ENCODE measurements at regions not wholly inside any gene's neighbourhood (a gene's known extent, or its start where the extent isn't known, plus 50 kb on each side); places are given as distances from the start of the nearest gene placed in this dataset.
"Not testable (repeated sequence)": the region's sequence is repeated elsewhere in the genome, so short reads cannot be mapped to it uniquely, and the experiment has no call there.

DNA sequence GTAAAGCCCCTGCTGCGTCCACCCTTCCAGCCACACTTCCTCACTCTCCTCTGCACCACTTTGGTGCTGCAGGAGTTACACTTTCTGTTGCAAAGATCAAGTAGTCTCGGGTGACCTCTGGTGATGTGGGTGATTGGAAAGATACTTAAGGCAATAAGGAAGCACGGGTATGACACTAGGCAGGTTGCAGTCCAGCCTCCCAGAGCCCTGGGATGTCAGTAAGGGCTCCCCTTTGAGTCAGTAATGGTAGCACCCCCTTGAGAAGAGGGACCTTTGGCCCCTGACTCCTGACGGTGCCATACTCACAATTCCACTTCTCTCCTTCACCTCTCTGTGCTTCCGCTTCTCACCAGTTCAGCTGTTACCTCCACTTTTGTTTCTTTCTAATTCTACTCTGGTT, 84.1 kb upstream of the KIF2A start:
- not testable (repeated sequence) for DNase-seq (ENCODE audit: low read depth)

DNA sequence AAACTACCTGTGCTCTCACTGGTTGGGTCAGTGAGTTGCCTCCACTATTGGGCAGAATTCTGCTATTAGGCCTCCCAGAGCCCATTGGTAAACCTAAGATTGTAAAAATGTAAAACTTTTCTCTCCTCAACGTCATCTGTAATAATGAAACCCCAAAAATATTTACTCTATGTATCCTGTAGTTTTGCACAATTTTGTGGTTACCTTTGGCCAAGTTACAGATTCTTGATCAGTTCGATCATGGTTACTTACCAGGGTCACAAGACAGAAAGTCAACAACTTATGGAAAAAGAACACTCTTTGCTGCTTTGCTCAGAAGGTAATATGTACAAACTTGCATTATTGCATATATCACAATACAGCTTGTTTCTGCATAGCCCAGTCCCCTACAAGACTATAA, 83.7 kb upstream of the KIF2A start:
- DNase-seq (ENCODE audit: low read depth) = not testable (repeated sequence)

DNA sequence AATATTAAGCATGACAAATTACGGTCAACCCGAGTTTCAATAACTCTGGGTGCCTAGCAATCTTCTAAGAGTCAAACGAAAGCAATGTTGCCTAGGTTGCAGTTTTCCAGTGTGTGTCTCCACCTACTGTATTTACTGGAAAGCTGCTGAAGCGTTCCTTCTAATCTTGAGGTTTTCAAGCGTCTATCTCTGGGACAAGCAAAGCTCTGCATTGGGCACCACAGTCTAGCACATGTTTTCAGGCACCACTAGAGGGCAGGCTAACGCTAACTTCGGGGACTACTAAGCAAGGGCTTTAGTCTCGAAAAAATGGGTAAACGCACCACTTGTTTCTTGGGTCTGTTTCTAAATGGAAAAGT, 82.7 kb upstream of the KIF2A start:
- DNase-seq (ENCODE audit: low read depth) = not testable (repeated sequence)

DNA sequence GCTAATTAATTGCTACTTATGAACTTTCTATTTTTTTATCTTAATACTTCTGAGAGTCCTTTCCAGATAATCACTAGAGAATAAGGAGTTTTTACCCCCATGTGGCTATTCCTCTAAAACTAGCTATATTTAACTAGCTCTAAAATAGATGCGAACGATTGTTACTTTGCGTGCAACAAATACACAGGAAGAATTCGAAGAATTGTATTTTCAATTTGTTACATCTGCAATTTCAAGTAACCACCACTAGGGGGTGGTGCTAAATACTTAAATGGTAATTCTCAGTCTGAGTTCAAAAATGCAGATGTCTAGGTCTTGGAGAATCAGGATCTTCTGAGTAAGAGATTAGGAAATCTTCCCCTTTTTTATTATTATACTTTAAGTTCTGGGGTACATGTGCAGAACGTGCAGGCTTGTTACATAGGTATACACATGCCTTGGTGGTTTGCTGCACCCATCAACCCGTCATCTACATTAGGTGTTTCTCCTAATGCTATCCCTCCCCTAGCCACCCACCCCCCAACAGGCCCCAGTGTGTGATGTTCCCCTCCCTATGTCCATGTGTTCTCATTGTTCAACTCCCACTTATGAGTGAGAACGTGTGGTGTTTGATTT, 80.9 kb upstream of the KIF2A start:
- DNase-seq (ENCODE audit: low read depth) = not testable (repeated sequence)

DNA sequence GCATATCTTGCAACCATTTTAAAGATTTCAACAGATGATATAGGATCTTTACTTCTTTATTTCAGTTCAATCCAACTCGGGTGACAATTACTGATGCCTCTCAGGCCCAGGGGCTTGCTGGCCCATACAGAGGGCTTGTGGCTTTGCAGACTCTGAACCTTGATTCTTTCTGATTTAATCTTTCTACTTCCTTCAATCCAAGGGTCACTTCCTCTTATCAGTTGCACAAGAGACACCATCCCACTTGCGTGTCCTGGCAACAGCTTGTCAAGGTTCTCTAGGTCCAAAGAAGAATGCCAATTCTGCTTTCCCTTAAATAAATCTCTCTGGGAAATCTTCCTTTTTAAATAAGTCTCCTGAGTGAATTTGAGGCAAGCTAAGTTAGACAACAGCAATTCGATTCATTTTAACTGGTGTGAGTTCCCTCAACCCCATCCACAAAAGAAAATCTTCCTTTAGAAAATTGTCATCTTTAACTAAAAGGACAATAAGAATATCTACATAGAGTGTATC, 75.1 kb upstream of the KIF2A start:
- not testable (repeated sequence) for DNase-seq (ENCODE audit: low read depth)

- DNase-seq (ENCODE audit: low read depth) = no peak
Measured at GRCh38 chr5:62231576-62231975, 74.4 kb upstream of the KIF2A start.

- DNase-seq (ENCODE audit: low read depth) = not testable (repeated sequence)
Measured at GRCh38 chr5:62232218-62232617, 73.8 kb upstream of the KIF2A start.

DNA sequence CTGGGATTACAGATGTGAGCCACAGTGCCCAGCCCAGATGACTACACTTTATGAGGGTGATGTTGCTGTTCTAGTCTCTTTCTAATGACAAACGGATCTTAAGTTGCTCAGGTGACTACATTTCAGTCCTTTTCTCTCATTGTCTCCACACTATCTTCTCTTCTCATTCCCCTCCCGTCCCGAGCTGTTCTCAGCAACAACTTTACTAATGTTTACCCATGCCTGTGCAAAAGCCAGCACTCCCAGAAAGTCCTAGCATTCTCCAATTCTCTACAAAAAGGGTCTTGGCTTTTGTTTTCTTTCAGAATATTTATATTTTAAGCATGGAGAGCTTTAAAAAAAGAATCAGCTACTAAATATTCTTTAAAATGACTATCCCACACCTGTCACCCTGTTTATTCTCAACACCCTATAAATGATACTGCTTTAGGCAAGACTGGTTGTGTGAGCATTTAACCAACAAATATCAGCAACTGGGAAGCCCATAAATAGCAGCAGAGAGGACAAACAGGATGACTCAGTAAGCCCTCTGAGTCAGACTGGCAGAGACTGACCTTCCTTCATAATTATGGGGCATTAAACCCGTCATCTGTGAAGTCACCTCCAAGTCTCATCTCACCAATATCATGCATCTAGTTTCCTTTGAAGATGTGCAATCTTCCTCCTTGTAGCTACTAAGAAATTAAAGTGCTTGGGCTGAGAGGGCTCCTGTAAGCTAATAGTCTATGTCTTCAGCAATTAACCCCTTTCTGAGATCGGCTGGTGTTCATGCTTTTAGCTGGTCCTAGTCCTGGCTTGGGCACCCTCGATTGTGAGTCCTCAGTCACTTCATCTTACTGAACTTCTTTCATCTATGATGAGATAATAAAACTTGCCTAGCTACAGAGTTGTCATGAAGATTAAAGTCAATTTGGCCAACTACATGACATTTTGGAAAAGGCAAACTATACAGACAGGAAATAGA, 72.6 kb upstream of the KIF2A start:
- peak; percentile 84 for DNase-seq (ENCODE audit: low read depth)

- DNase-seq (ENCODE audit: low read depth) = not testable (repeated sequence)
Measured at GRCh38 chr5:62236593-62236992, 69.4 kb upstream of the KIF2A start.

DNA sequence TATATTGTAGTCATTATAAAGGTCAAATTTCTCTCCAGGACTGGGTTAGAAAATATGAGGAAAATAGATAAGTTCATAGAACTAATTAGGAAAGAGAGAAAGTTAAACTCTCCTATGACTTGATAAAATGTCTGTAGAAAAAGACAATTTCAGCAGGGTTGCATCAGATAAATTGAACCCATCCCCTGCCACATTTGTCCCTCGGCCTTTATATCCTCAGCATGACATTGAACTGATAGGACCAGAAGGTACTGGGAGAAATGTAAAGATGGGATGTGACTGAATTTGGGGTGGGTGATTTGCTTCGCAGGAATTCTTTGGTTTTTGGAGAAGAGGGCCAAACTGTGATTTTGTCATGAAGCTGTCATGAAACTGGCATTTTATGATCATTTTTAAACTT, 68.1 kb upstream of the KIF2A start:
- not testable (repeated sequence) for DNase-seq (ENCODE audit: low read depth)

GRCh38 chr5:62238584-62238983, 67.4 kb upstream of the KIF2A start:
- DNase-seq (ENCODE audit: low read depth) = not testable (repeated sequence)

GRCh38 chr5:62240494-62240893, 65.5 kb upstream of the KIF2A start:
- DNase-seq (ENCODE audit: low read depth) = not testable (repeated sequence)

DNA sequence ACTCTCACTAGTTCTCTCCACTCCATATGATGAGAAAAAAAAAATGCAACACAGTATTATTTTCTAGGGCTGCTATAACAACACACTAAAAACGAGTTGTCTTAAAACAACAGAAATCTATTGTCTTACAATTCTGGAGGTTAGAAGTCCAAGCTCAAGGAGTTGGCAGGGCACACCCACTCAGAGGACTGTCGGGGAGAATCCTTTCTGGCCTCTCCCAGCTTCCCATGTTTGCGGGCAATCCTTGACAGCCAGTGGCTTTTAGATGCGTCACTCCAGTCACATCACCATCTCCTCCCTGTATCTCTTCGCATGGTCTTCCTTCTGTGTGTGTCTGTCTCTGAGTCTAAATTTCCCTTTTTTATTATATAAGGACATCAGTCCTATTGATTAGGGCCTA, 64.0 kb upstream of the KIF2A start:
- DNase-seq (ENCODE audit: low read depth) = not testable (repeated sequence)

DNA sequence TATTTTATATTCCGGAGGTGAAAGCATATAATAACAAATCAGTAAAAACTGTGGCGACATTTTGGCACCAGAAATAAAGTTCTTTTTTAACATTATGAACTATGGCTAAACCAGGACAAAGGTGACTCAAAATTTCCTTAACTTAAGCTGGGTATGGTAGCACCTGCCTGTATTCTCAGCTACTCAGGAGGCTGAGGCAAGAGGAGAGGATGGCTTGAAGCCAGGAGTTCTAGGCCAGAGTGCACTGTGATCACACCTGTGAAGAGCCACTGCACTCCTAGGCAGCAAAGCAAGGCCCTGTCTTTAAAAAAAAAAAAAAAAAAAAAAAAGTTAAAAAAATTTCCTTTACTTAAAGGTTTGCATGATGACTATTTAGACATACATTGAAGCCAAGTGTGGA, 63.0 kb upstream of the KIF2A start:
- not testable (repeated sequence) for DNase-seq (ENCODE audit: low read depth)

DNA sequence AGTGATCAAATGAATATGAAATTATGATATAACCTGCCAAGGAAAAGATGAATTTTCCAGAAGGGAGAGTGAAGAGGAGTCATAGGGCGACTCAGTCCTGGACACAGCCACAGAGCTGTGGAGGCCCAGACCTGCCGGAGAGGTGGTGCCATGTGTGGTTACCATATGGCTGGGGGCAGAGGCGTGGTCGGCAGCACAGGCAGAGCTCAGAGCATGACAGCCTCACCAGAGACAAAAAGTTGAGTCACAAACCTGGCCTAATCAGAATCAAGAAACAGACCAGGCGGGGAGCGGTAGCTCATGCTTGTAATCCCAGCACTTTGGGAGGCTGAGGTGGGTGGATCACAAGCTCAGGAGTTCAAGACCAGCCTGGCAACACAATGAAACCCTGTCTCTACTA, 57.8 kb upstream of the KIF2A start:
- peak; percentile 22 for DNase-seq (ENCODE audit: low read depth)

DNA sequence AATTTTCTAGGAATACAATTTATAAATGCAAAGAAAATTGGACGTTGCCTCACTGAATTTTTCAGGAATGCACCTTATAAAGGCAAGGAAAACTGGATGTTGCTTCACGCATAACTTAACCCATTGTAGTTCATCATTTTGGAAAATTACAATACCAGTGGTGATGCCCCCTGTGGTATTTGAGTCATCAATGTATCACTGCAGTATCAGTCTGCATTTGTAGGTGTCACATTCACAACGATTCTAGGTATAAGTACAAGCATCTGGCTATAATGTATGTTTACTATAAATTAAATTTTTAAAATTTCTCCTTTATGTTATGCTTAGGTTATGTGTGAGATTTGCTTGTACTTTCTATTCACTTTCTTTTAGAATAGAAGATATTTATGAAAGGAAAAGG, 55.9 kb upstream of the KIF2A start:
- DNase-seq (ENCODE audit: low read depth) = not testable (repeated sequence)

DNA sequence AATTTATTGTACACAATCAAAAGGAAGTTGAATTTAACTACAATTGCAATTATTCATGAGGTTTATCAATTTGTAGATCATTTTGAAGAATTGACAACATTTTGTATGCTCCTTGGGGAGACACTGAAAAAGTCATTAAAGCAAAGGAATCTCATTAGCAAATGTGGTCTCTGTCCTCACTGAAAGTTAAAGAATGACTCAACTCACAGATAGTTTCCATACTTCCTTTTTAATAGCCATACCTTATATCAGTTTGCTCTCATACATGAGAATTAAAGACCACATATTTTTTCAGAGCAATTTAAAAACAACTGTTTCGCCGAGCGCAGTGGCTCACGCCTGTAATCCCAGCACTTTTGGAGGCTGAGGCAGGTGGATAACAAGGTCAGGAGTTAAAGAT, 55.1 kb upstream of the KIF2A start:
- not testable (repeated sequence) for DNase-seq (ENCODE audit: low read depth)

DNA sequence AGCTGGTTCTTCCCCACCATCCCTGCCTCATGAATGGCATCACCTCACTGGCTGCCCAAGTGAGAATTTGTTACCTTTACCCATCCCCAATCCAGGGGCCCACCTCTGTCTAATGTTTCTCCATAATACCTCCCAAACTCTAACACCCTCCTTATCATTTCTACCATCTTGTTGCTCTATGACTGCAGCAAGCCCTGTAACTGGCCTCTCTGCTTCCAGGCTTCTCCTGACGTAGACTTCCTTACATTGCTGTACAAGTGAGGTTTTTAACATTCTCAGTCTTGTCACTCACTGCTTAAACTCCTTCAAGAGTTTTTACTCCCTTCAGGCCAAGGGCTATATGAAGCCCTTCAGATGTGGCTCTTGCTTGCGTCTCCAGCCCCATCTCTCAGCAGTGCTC, 53.5 kb upstream of the KIF2A start:
- DNase-seq (ENCODE audit: low read depth) = not testable (repeated sequence)

- not testable (repeated sequence) for DNase-seq (ENCODE audit: low read depth)
Measured at GRCh38 chr5:62255551-62255950, 50.5 kb upstream of the KIF2A start.

DNA sequence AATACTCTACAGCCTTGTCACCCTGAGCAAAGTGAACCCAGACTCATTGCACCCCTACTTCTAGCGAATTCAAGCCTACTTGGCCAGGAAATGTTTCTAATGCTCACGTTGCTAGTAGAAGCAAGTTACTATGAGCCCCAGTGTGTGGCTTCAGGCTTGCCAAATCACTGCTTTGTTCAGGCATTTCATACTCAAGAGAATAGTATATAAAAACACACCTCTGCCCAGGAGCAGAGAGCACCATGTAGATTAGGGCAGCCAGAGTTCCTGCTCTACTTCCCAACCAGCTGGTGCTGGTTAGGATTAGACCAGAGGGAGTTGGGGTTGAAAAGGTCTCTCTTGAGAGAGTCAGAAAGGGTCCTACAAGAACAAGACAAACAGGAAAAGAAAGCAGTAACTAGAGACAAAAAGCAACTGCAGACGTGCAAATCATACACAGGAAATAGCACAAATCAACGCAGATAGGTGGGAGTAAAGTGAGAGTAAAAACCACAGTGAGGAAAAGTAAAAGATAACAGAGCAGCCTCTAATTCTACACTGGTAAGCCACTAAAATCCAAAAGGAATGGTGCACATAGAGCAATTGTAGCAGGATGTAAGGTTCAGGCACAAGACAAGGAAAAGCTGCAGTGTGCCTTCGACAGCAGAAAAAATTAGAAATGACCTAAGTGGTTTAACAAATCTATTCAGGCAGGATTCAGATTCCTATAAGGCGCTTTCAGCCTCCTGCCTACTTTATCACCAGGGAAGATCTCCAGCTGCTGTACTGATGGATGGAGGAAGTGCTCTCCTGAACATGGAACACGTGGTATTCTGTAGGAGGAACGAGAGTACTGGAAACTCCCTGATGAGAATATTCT, 49.6 kb upstream of the KIF2A start:
- peak; percentile 12 for DNase-seq (ENCODE audit: low read depth)

Measured in M059J (cell line).